GM21717 (cell line): ENCODE measurements at regions not wholly inside any gene's neighbourhood (a gene's known extent, or its start where the extent isn't known, plus 50 kb on each side); places are given as distances from the start of the nearest gene placed in this dataset.
"Not testable (repeated sequence)": the region's sequence is repeated elsewhere in the genome, so short reads cannot be mapped to it uniquely, and the experiment has no call there.

ENCODE experiments used
- ATAC-seq: cut with Tn5 transposase; IDR thresholded peaks from one replicate; pipeline ENCODE4 v1.9.1; 2021; ENCODE audit warnings: mild to moderate bottlenecking, moderate library complexity; ENCODE audit not compliant: unreplicated experiment

GRCh38 chr11:27244900-27245299, 118.1 kb downstream of the CCDC34 start:
- ATAC-seq, result no peak

GRCh38 chr11:27242591-27242990, 120.4 kb downstream of the CCDC34 start:
- ATAC-seq, result no peak

DNA sequence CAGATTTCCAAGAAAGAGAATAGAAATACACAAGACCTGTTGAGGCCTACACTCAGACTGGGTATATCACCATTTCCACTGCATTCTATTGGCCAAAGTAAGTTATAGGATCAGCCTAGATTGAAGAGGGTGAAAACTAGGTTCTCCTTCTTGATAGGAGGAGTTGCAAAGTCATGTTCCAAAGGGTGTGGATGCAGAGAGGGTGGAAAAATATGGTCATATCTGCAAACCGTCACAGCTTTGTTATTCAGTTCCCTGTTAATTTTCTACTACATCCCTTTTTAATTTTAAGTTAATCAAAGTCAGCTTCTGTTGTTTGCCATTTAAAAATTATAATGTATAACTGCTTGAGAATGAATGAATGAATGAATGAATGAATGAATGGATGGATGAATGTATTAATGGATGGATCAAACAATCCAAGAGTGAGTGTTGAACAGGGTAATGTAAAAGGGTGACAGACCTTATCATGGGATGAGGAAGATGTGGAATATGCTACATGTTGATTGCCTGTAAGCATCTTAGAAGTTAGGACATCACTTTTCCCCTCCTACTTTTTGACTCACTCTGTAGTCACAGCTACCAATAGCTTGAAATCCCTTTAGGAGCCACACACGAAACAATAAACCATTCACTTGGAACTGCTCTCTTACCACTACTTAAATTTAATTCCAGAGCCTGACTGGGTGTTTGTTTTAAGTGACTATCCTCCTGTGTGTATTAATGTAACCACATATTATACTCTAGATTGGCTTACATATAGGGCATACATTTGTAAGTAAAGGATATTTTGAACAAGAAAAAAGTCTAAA, 121.5 kb downstream of the CCDC34 start:
- ATAC-seq, result no peak

DNA sequence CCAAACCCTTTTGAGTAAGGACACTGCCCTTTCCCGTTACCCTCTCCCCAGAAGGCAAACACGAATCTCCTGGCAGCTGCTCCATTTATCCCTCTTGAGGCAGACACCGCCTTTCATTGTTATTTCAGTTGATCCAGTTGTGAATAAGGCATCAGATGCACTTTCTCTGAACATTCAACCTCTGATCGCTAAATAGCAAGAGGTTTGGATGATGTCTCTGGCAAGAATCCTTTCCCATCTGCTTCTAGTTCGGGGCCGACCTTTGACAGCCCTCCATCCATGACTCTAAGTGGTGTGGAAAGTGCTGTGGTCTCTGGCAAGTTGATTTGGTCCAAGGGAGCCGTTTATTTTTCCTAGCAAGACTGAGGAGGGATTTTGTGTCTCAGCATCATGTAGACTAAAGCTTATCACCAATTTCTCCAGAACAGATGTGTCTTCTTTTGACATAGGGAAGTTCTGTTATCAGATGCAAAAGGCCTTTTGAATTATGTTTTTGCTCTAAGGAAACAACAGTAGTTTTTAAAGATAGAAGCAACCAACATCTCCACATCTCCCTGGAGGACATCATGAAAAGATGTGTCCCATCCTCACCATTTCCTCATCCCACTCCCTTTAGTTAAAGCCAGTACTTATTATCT, 123.6 kb downstream of the CCDC34 start:
- no peak for ATAC-seq

DNA sequence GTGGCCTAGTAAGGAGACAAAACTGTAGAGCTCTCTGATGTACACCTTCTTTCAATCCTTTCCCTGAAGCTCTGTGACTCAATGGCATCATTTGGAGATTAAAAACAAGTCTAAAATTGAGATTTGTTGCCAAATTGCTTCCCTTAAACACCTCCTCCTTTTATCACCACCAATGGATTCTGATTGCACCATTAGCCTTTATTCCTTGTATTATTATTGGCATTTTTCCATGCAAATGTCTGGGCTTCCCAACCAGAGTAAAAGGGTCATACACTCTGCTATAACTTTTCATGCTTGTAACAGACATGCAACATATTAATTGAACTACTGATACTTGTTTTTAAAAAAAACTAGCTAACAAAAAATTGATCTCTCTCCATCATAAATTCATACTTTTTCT, 124.2 kb downstream of the CCDC34 start:
- ATAC-seq, result no peak

- ATAC-seq, result no peak
These were observed 125.4 kb downstream of the CCDC34 start for GRCh38 chr11:27237643-27238042.

- ATAC-seq, result no peak
These were observed 128.1 kb downstream of the CCDC34 start for GRCh38 chr11:27234961-27235360.

DNA sequence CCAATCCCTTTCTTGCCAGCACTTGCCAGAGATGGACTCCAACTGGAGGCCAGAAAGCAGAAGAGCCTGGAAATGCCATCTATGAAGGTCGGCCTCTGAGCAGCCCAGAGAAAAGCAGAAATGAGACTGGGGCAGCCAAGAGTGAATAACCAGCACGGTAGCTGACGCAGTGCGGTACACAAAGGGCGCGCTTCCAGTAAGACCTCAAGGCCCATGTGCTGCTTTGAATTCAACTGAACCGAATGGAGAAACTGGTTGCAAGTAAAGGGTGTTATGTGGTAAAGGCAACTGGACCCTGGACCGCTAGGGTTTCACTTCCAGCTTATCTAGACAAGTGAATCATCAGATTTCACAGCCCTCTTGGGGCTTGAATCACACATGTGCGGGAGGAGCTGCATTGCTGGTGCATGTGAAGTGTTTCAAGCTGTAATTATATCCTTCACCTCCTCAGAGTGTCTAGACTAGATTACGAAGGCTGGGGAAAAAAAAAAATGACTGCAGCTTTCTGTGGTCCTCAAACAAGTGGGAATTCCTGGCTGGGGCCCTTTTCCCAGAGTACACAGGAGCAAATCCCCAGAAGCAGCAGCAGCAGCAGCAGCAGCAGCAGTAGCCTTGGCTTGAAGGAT, 128.9 kb downstream of the CCDC34 start:
- peak; percentile 96 for ATAC-seq

GRCh38 chr11:27233654-27234042, 129.4 kb downstream of the CCDC34 start:
- peak; percentile 23 for ATAC-seq

DNA sequence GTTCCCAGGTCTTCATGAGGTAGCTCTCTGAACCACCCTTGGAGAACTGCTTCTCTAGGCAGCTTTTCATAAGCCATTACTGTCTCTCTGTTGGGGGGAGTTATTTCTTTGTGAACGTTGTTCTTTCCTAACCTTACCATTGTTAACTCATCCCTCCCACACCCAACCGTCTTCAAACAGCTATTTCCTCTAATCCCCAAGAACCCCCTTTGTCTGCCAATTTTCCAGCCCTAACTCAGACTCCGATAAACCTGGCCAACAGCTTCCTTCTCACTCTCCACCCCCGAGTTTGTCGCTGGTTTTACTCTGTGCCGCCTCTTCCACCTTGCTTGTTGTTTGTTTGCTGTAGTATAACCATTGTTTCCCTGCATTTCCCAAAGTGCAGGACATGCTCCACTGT, 131.5 kb downstream of the CCDC34 start:
- ATAC-seq, result no peak

- no peak for ATAC-seq
These were observed 132.8 kb downstream of the CCDC34 start for GRCh38 chr11:27230192-27230572.

DNA sequence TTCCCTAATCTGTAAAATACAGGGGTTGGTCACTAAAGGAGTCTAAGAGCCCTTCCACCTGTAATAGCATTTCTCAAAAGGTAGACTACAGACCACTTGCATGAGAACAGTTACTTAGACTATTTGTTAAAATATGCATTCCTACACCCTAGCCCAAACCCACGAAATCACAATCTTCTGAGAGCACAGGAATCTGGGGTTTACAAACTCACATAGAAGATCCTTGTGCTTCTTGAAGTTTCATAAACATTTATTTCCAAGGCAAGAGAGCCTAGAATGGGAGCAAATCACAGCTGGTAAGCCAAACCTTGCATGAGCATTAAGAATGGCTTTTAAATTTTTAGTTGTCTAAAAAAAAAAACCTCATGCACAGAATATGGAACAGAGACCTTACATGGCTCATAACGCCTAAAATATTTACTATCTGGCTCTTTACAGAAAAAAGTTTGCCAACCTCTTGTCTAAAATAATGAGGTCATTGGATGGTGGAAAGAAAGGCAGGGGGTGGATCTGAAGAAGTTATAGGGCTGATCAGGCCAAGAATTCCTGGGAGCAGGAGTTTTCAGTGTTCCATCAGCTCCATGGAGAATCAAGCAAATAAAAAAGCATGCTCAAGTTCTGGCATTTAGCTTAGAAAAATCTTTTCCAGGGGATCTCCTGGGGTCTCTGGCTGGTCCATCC, 133.4 kb downstream of the CCDC34 start:
- no peak for ATAC-seq

- ATAC-seq, result no peak
These were observed 134.1 kb downstream of the CCDC34 start for GRCh38 chr11:27228906-27229290.

DNA sequence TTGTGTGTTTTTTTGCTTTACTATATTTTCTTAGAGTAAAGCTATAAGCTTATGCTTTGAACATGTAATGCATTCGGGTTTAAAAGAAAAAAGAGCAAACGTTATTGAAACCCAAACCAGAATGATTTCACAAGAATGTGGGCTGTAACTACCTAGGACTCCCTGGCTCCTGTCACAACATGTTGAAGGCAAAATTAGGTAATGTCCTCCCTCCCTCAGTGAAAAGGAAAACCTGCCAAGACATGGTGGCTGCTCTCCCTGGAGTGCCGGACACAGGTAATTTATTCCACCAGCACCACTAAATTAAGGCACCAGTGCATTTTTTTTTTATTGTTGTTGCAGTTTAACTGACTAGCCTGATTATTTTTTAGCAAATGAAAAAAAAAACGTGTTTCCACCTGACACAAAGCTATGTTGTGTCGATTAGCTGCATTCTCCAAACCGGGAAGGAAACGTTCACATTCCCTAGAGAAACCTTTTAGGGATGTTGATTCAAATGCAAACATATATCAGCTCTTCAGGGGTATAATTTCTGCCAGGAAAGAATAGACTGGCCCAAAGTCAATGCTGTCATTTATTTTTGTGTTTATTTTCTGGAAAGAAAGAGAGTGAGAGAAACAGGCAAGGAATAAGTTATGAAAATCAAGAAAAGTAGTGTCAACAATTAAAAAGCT, 134.6 kb downstream of the CCDC34 start:
- ATAC-seq, result no peak

DNA sequence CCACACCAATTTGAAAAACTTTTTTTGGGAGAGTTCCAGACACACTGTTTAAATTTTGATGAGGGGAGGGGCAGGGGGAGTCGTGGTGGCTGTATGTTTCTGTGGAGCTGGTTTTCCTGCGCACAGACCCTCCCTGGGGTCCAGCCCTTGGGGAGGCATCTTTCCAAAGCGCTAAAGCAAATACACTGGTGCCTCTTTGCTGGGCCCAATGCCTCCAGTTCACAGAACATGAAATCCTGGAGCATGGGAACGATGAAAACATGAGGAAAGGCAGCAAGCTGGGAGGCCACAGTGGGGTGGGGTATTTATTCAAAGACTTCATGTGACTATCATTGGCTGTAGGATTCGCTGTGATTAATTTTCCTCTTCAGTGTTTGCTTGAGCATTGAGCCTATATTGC, 135.3 kb downstream of the CCDC34 start:
- no peak for ATAC-seq

DNA sequence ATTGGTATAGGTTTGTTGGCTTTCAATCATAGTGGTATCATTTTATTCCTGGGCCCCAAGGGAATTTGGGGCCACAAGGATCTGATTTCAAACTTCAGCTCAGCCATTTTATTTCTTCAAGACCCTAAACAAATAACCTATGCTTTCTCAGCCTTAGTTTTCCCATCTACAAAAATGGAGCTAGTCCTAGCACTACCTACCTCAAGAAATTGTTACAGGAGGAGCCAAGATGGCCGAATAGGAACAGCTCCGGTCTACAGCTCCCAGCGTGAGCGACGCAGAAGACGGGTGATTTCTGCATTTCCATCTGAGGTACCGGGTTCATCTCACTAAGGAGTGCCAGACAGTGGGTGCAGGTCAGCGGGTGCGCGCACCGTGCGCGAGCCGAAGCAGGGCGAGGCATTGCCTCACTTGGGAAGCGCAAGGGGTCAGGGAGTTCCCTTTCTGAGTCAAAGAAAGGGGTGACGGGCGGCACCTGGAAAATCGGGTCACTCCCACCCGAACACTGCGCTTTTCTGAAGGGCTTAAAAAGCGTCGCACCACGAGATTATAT, 143.5 kb downstream of the CCDC34 start:
- ATAC-seq, result not testable (repeated sequence)

DNA sequence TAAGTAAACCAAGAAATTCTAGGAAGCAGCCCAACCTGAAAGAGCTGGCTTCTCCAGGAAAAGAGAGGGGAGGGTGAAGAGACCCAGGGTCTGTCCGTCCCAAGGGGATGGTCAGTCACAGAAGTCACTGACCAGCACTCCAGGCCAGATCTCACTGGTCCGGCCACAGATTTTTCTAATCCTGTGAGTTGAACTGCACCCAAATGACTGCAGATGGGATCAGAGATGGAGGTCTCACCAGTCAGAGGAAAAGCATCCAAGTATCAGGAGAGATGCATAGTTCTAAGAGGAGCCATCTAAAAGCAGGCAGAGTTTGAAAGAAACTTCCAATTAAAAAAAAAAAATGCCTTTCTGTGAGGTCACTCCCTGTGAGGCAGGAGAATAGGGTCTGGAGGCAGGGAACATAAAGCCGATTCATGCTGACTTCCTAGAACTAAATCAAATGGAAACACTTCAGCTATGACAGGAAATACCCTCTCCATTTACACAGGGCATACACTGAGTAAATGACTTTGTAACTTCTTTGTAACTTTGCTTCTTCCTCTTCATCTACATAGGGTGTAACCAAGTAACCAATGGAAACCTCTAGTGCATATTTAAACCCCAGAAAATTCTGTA, 144.5 kb downstream of the CCDC34 start:
- no peak for ATAC-seq

- ATAC-seq, result no peak
These were observed 145.0 kb downstream of the CCDC34 start for GRCh38 chr11:27217948-27218420.

DNA sequence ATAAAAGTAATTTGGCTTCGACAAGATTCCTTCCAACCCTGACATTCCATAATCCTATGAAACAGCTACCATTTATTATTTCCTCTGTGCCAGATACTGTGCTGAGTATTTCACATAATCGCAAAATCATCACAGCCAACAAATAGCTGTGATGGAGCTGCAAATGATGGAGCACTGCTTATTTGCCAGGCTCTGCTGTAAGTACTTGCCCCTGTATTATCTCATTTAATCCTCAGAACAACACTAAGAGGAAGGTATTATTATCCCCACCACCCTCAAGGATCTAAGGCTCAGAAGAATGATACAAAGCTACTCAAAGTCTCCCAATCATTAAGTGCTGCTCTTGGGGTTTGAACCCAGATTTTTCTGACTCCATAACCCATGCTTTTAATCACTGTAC, 145.5 kb downstream of the CCDC34 start:
- no peak for ATAC-seq
